Putamen (tissue), 1 donor: ENCODE measurements at regions not wholly inside any gene's neighbourhood (a gene's known extent, or its start where the extent isn't known, plus 50 kb on each side); places are given as distances from the start of the nearest gene placed in this dataset.
"Not testable (repeated sequence)": the region's sequence is repeated elsewhere in the genome, so short reads cannot be mapped to it uniquely, and the experiment has no call there.

Experiments used
- DNase-seq: peaks from one replicate; pipeline ENCODE4 v3.0.0-alpha.2; 2016; ENCODE audit warnings: low spot score

DNA sequence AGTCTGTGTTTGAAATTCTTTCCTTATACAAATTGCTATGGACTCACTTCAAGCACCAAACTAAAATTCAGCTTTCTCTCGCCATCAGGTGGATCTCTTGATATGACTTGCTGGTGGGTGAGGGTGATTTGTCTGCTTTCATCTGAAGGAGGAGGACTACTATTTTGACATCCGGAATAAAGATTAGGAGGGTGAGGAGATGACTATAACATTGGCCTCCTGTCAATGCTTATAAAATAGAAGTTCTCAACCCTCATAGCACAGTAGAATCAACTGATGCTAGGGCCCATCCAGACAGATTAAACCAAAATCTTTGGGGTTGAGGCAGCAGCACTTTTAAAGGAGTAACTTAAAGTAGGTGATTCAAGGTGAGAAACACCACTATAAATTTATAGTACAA is 120.4 kb upstream of the DNAJC10 start:
- DNase-seq = no peak

DNA sequence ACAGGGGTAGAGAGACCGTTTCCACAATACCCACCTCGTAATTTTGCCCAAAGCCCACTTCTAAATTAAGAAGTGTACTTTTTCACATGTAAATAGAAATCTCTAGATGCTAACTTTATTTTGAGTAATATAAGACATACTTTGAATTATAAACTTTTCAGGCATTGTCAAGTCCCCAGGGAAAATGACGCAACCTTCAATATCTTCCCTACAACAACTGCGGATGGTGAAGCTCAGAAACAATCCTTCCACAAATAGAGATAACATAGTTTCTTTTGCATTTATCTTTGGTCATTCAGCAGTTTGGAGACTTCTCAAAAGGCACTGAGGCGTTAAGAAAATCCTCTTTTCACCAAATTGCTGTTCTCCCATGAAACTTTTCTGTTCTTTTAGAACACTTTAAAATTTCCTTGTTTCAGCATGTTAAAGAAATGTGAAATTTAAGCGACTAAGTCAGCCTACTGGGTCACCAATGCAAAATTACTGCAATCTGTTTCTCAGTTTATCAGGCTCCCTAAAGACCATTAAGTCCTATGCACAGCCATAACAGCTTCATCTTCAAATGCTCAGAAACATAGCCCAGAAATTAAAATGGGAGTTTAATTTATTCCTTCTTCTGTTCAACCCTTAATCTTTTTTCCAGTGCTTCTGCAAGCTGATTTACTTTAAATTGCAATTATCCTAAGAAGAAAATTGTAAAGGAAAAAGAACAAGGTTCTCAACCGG is 118.3 kb upstream of the DNAJC10 start:
- no peak for DNase-seq

DNA sequence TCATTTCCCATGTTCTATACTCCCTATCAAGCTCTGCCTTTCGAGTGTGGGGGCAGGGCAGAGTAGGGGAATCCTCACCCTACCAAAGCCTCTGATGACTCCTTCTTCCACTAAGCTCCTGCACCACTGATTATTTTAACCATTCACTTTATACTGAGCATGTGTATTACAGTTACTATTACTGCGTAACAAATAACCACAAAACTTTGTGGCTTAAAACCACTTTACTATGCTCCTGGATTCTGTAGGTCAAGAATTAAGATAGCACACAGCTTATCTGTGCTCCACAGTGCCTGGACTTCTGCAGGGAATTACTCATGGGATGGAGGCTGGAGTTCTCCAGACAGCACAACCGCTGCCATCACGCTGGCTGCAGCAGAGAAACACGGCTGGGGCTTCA is 117.4 kb upstream of the DNAJC10 start:
- DNase-seq = no peak

DNA sequence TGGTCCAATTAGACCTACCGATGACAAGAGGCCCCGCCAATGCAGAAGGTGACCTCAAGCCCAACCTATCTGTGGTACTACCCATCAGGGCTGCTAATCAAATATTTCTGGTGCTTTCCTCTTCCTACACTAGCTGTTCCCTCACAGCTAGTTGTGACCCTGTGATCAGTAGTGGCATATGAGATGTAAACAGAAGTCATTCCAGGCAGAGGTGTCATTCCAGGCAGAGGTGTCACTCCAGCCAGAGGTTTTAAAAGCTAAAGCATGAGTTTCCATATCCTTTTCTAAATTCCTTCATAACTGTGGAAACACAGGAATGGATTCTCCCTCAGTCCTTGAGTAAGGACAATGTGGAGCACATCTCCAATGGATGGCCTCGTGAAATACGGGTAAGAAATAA is 110.9 kb upstream of the DNAJC10 start:
- DNase-seq = no peak

DNA sequence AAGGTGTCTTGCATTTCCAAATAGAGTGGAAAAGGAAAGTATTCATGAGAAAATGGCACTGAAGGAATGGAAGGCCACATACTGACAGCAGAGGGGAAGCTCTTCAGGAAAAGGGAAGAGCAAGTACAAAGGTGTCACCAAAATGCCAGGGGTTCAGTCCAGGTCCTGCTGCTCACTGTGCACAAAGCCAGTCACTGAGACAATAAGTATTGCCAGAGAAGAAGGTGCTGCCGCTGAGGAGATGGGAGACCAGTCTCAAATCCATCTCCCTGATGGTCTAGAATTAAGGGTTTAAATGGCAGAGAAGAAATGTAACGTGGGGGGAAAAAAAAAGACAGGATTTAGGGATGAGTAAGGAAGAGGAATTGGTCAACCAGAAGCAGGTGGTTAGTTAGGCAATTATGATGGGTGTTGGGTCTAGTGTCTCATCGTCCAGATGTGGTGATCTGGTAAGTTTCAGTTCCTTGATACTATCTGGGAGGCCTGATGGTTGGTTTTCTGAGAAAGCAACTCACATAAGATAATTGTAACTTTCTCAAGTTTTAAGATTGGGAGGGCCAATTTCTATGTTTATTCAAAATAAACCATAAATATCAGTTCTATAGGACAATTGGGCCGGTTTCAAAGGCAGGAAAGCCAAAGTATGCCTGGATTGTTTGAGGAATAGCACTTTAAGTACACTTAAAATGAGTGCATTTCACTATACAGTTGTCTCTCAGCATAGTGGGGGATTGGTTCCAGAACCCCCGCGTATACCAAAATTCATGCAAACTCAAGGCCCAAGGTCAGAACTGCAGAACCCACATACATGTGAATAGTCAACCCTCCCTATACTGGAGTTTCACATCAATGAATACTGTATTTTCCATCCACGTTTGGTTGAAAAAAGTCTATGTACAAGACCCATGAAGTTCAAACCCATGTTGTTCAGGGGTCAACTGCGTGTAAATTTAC is 109.1 kb upstream of the DNAJC10 start:
- no peak for DNase-seq

DNA sequence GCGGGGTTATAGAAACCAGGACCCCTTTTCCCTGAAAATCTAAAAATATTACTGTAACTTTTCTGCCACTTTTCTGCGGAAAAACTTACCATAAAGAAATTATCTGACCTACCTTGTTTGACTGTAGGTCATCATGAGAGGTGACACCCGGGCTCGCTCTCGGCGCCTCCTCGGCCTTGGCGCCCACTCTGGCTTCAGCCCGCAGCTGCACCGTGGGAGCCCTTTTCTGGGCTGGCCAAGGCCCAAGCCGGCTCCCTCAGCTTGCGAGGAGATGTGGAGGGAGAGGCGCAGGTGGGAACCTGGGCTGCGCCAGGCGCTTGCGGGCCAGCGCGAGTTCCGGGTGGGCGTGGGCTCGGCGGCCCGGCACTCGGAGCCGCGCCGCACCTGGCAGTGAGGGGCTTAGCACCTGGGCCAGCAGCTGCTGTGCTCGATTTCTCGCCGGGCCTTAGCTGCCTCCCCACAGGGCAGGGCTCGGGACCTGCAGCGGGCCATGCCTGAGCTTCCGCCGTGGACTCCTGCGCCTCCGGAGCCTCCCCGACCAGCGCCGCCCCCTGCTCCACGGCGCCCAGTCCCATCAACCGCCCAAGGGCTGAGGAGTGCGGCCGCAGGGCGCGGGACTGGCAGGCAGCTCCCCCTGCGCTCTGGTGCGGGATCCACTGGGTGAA is 107.7 kb upstream of the DNAJC10 start:
- DNase-seq = no peak

DNA sequence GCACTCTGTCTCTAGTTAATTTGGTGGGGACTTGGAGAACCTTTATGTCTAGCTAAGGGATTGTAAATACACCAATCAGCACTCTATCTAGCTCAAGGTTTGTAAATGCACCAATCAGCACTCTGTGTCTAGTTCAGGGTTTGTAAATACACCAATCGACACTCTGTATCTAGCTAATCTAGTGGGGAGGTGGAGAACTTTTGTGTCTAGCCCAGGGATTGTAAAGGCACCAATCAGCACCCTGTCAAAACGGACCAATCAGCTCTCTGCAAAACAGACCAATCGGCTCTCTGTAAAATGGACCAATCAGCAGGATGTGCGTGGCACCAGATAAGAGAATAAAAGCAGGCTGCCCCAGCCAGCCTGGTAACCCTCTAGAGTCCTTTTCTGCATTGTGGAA is 107.1 kb upstream of the DNAJC10 start:
- DNase-seq = not testable (repeated sequence)

DNA sequence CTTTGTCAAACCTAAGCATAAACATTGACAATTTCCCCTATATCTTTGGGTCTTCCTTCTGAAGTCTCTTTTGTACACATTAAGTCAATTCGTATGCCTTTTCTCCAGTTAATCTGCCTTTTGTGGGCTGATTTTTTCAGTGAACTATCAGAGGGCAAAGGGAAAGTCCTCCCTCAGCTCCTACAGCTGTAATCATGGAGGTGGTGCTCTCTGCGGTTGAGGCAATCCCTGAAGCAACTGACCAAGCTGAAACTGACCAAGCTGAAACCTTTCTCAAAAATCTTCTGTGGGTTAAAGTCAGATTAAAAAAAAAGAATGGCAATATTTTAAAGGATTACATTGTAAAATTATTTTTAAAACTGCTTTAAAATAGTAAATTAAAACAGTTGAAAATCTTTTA is 105.8 kb upstream of the DNAJC10 start:
- no peak for DNase-seq

DNA sequence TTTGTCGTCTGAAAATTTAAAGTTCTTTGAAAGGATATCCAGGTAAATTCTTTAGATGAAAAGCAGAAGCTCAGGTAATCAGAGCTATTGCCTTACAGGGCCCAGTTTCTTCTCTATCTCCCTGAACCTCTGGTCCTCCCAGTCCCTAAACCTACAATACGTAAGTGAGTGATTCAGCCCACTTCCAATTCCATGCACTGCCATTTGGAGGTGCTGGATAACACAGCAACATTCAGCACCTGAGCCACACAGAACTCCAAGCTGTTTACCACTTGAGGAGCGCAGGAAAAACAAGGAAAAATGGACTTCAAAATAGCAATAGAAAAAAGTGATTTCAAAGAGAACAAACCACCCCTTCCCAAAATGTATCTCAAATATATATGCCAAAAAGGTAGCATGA is 105.0 kb upstream of the DNAJC10 start:
- no peak for DNase-seq

DNA sequence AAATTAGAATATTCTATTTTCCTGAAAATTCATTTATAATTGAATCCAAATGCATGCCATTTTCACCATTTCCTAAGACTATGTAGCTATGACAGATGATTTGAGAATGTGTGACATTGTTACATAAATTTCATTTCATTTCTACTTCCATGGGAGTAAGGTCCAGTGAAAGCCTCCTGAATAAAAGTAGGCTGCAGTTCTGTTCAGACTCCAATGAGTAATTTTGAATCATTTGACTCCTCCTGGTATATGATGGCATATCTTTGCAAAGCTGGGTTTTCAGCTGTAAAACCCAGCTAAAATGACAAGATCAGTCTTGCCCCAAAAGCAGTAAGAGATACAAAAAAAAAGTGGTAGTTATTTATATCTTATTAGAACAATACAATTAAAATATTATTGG is 101.0 kb upstream of the DNAJC10 start:
- DNase-seq = no peak

DNA sequence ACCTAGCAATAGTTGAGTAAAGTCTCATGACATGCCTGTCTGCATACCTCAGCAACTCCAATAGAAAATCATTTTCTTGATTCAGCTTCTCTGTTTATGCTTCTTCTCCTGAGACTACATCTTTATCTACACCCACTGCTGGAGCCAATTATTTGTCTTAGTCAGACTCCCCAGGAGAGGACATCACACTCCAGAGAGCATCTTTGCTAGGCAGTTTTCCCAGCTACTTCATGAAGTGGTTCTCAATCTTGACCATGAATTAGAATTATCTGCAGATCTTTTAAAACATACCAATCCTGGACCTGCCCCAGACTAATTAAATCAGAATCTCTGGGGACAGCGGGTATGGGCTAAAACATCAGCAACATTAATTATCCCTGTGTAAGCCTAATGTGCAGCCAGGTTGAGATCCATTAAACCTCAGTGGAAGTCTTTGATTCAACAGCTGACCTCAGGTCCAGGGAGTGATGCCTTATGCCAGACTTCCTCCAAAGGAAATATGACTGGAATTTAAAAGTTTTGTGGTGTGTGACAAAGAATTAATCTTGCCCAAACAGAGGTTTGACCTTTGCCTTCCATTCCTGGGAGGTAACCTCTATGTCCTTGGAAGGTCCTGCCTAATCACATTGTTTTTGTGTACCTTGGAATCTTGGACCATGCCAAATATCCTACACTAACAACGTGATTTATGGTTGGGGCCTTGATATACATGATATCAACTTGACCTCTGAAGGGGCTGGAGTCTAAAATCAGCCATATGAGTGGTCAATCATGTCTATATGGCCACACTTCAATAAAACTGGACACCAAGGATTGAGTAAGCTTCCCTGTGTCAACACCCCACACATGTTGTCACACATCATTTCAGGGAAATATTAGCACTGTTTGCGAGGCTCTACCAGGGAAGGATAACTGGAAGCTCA is 99.3 kb upstream of the DNAJC10 start:
- DNase-seq = no peak

DNA sequence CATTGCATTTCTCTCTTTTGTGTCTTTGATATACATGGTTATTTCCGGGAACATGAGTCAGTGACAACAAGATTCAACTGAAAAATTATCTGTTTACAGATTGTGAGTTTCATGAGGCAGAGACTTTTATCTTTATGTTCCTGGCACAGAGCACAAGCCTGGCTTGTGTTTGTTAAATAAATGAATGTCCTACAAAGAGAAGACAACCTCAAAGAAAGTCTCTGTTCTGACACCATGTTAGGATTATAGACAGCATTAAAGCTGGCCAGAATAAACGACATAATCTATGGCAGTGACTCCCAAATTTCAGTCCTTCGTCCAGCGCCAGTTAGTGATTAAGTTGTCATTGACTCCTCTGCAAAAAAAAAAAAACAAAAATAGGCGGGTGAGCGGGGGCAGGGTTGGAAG is 97.4 kb upstream of the DNAJC10 start:
- DNase-seq = no peak

DNA sequence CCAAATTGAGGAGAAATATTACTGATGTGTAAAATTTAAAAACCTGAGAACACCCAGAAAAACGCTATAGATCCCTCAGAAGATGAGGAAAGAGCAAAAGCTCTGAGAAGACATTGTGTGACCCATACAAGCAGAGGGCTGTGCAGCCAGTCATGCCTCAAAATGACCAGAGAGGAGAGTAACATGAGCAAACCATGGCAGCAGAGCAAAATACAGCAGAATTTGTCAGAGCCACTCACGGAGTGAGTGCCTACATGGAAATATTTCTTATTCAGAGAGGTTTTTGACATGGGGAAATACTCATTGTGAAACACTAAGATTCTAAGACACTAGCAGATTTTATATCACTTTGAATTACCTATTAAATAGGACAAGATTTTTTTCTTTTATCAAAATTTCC is 96.8 kb upstream of the DNAJC10 start:
- no peak for DNase-seq

DNA sequence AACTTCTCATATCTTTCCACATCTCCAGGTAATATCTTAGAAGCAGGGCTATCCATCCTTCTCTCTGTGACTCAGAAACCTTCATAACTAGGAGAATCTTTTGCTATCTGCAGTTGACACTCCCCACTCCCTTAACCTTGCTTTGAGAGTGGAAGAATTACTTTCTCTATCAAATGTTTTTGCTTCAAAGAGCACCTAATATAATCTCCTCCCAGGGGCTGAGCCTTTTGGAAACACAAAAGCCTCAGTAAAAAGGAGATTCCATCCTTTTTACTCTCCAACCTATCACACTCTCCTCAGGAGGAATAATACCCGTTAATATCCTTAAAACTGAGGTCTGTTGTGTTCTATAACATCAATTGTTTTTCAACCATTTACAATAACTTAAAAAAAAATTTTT is 94.9 kb upstream of the DNAJC10 start:
- no peak for DNase-seq

DNA sequence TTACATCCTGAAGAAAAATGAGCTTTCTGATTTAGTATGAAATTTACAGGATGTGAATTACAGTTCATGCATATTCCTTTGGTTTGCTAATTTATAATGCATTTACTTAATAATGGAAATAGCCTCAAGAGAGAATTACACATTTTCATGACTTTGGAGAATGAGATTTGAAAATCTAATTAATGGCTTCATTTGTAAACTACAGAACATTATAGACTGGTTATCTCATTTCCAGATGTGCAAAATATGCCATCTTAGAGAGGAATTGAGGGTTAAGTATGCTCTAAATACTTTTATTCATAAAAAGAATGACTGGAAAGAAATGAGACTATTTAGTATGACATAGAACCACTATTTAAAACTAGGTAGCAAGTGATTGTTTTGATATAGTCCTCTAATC is 94.2 kb upstream of the DNAJC10 start:
- DNase-seq = no peak

DNA sequence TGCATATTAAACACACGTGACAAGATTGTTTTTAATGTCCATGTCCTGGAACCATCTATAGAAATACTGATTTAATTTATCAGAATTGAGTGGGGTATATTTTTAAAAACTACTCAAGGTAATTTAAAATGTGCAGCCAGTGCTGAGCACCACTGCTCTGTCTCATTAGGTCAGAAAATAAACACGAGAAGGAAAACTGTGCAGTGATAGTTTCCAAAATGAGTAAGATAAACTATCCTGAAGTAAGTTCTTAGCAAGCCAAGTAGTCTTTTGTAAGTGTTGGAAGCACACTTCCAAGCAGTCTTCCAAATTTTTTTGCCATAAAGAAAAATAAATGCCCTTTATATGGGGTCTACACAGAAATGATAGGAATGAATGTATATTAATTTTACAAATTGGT is 93.8 kb upstream of the DNAJC10 start:
- no peak for DNase-seq

DNA sequence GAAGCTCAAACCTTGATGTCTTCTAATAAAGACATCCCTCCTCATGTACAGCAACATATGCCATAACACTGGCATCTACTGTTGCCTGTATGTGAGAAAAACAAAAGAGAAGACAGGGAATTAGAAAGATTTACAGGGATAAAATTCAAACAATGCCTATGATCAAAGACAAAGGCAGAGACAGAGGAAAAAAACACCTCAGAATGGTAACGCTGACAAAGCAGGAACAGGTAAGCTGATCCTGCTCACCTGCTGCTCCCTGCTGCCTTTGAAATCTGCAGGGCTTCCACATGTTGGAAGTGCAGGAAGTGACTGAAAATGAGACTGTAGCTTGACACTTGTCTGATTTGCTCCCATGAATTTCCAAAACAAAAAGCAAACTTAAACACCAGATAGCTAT is 90.2 kb upstream of the DNAJC10 start:
- DNase-seq = no peak

DNA sequence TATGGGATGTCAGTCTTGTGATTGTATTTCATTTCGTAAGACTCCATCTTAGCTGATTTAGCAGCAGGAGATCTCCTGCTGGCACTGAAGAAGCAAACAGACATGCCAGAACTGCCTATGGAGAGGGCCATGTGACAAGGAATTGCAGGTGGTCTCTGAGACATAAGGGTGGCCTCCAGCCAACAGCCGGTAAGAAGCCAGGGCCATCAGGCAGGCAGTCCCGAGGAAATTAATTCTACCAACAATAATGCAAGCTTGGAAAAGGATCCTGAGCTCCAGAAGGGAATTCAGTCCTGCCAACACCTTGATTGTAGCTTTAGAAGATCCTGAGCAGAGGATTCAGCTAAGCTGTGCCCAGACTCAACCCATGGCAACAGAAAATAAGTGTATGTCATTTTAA is 87.1 kb upstream of the DNAJC10 start:
- DNase-seq = no peak

DNA sequence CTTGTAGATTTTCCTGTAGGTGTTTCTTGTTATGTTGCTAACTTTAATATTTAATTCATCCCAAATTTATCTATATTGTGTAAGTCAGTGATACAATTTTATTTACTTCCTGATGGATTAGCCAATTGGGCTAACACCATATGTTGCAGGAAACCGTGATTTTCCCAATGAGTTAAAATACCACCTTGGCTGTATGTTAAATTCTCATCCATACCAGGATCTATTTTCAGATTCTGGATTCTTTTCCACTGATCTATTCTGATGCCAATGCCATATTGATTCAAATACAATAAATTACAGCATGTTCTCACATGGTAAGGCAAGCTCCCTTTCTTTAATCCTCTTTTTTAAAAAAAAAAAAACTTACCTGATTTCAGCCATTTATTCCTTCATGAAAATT is 85.8 kb upstream of the DNAJC10 start:
- DNase-seq = no peak

DNA sequence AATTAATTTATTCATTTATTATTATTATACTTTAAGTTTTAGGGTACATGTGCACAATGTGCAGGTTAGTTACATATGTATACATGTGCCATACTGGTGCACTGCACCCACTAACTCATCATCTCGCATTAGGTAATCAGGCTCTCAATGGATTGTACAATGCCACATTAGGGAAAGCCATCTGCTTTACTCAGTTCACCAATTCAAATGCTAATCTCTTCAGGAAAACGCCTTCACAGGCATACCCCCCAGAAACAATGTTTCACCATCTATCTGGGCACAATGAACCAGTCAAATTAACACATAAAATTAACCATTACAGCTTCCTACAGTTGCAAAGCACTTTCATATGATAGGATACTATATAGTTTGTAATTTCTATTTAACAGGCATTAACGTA is 84.8 kb upstream of the DNAJC10 start:
- DNase-seq = no peak

DNA sequence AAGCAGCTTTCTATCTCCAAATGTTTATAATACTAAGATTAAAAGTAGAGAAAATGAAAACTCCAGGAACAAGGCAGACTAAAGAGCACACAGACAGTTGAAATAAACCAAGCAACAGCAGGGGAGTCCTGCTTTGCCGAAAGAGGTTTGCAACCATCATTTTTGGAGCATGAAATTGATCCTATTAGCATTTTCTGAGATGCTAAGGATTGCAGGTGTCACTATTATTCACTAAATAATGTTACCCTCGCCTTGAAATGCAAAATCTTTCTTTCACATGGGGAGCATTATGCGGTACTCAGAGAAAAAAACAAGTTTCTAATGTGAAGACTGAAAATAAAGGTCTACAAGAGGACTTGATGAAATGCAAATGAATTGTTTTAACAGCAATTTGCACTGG is 81.7 kb upstream of the DNAJC10 start:
- no peak for DNase-seq

DNA sequence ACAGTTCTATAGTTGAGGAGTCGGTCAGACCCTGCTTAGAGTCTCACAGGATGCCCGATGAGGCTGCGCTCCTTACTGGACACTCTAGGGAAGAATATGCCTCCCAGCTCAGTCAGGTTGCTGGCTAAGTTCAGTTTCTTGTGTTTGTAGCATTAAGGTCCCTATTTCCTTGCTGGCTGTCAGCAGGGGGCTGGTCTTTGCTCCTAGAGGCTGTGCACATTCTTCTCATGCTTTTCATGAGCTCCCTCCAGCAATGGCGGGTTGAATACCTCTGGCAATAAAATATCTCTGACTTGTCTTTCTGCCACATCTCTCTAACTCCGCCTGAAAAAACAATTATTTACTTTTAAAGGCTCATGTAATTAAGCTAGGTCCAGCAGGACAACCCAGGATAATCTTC is 79.4 kb upstream of the DNAJC10 start:
- no peak for DNase-seq
